T-cell (primary cell): ENCODE measurements at regions not wholly inside any gene's neighbourhood (a gene's known extent, or its start where the extent isn't known, plus 50 kb on each side); places are given as distances from the start of the nearest gene placed in this dataset.

ENCODE experiments used
- ATAC-seq, 4 experiments: fragments of 200-7000 bp in 3 of 4; fragments of 150-1000 bp in 1 of 4; cut with Tn5 transposase; replicated peaks in 1 of 4; 1 replicate in 3 of 4; 2 replicates in 1 of 4; pipeline ENCODE4 v1.10.0; 2021; ENCODE audit warnings: moderate library complexity in 3 of 4, mild to moderate bottlenecking in 2 of 4, moderate number of reproducible peaks in 1 of 4
- CTCF ChIA-PET, 2 donors: fragments of 300-600 bp; sonication (Branson Sonifier 250); formaldehyde crosslinking; loops; one replicate each; lab custom pipeline; 2022; ENCODE audit warnings: antibody characterized with exemption in 2 of 2; lab: Charles Lee
- POLR2A ChIA-PET, 2 donors: fragments of 300-600 bp; sonication (Branson Sonifier 250); formaldehyde crosslinking; loops; one replicate each; lab custom pipeline; 2022; ENCODE audit warnings: antibody characterized with exemption in 2 of 2; lab: Charles Lee
- DNase-seq, 35 experiments: peaks; one replicate each; pipeline versions ENCODE4 v3.0.0 to v3.0.0-alpha.2; 2013 to 2023
- H3K27ac ChIP-seq: one replicate; pipeline ENCODE4 v1.5.1; 2013; ENCODE audit warnings: low read length
- H3K27me3 ChIP-seq, 2 experiments: replicated peaks in 1 of 2; 1 replicate in 1 of 2; 2 replicates in 1 of 2; pipeline versions ENCODE4 v1.6.1 to v1.7.0; 2013; ENCODE audit warnings: low read length in 1 of 2, mixed read lengths in 1 of 2; ENCODE audit not compliant: control insufficient read depth in 2 of 2, insufficient read depth in 2 of 2; ENCODE audit errors: extremely low read depth in 1 of 2
- H3K36me3 ChIP-seq, 2 donors: 1 replicate in 1 of 2; 2 replicates in 1 of 2; pipeline versions ENCODE4 v1.6.1 to v1.7.0; 2013; ENCODE audit warnings: low read length in 1 of 2; ENCODE audit not compliant: control insufficient read depth in 2 of 2, insufficient read depth in 1 of 2; ENCODE audit errors: extremely low read depth in 1 of 2
- H3K4me1 ChIP-seq, 2 experiments: 1 replicate in 1 of 2; 2 replicates in 1 of 2; pipeline versions ENCODE4 v1.6.1 to v1.7.0; 2013; ENCODE audit warnings: low read length in 2 of 2, mixed read lengths in 1 of 2; ENCODE audit not compliant: insufficient read depth in 2 of 2, control insufficient read depth in 1 of 2; ENCODE audit errors: extremely low read depth in 1 of 2
- H3K4me3 ChIP-seq, 2 donors: 1 replicate in 1 of 2; 2 replicates in 1 of 2; pipeline versions ENCODE4 v1.5.1 to v1.7.0; 2013; ENCODE audit warnings: mild to moderate bottlenecking in 2 of 2, low read length in 1 of 2, moderate library complexity in 1 of 2; ENCODE audit not compliant: control insufficient read depth in 1 of 2; ENCODE audit errors: extremely low read depth in 1 of 2
- H3K9me3 ChIP-seq: 2 replicates; pipeline ENCODE4 v1.7.0; 2013
- H3K27ac Mint-ChIP-seq, 2 donors: one replicate each; pipeline ENCODE4 v1.8.0; 2020 to 2021; ENCODE audit warnings: mild to moderate bottlenecking in 2 of 2, mixed read lengths in 2 of 2
- H3K27me3 Mint-ChIP-seq, 2 donors: one replicate each; pipeline ENCODE4 v1.8.0; 2021 to 2022; ENCODE audit warnings: mixed read lengths in 2 of 2
- H3K36me3 Mint-ChIP-seq: one replicate; pipeline ENCODE4 v1.8.0; 2021; ENCODE audit warnings: mixed read lengths
- H3K4me1 Mint-ChIP-seq, 3 donors: one replicate each; pipeline ENCODE4 v1.8.0; 2020 to 2022; ENCODE audit warnings: mixed read lengths in 3 of 3, mild to moderate bottlenecking in 1 of 3
- H3K4me3 Mint-ChIP-seq, 3 donors: one replicate each; pipeline ENCODE4 v1.8.0; 2020 to 2022; ENCODE audit warnings: mild to moderate bottlenecking in 3 of 3, mixed read lengths in 3 of 3, moderate library complexity in 3 of 3
- H3K9me3 Mint-ChIP-seq, 3 donors: one replicate each; pipeline ENCODE4 v1.8.0; 2020 to 2022; ENCODE audit warnings: mixed read lengths in 3 of 3
- WGBS: methylation state at CpG from one replicate; pipeline ENCODE4 v1.1.5; 2013; ENCODE audit warnings: missing lambda C conversion rate; ENCODE audit not compliant: insufficient coverage; 5-methylcytosine and 5-hydroxymethylcytosine counted together

GRCh38 chr12:111028830-111029229, 108.5 kb upstream of the MYL2 start:
- DNase-seq (no peak), ATAC-seq (no peak)
- H3K9me3 ChIP-seq, result no peaks in the 10 kb centered on the region
- Mint-ChIP-seq H3K9me3 (no peaks in the 10 kb centered on the region), H3K4me3 (no peak overlapping the region), H3K4me1 (peaks cover 9 to 14% (median 12%) of the 10 kb centered on the region in 3 donors), H3K27me3 (peaks cover 27 to 61% of the 10 kb centered on the region in 2 donors), H3K27ac (no peak overlapping the region), H3K36me3 (no peaks in the 10 kb centered on the region)
- H3K27me3 ChIP-seq, result peaks cover 0 to 46% of the 10 kb centered on the region in 2 experiments
- 82% methylated on average over 1 of the region's 2 CpGs for WGBS
- no peak overlapping the region for H3K27ac ChIP-seq
- ChIA-PET POLR2A (no interaction called here), CTCF (interaction anchor here in 1 of 2 donors (0.6 kb wide), 1 partner anchor 282 kb away, joined by 3 read pairs; no protein-coding TSS in a partner anchor)
- peaks cover 0 to 12% of the 10 kb centered on the region in 2 experiments for H3K4me1 ChIP-seq
- H3K36me3 ChIP-seq, result no peaks in the 10 kb centered on the region
- H3K4me3 ChIP-seq, result no peak overlapping the region

GRCh38 chr12:111027431-111027830, 107.1 kb upstream of the MYL2 start:
- Mint-ChIP-seq H3K27me3 (peaks cover 25 to 61% of the 10 kb centered on the region in 2 donors), H3K36me3 (no peaks in the 10 kb centered on the region), H3K4me1 (peaks cover 5 to 10% (median 9%) of the 10 kb centered on the region in 3 donors), H3K4me3 (no peak overlapping the region), H3K27ac (no peak overlapping the region), H3K9me3 (no peaks in the 10 kb centered on the region)
- DNase-seq, result no peak
- H3K4me3 ChIP-seq, result no peak overlapping the region
- peaks cover 0 to 3% of the 10 kb centered on the region in 2 experiments for H3K4me1 ChIP-seq
- H3K36me3 ChIP-seq, result no peaks in the 10 kb centered on the region
- peaks cover 0 to 43% of the 10 kb centered on the region in 2 experiments for H3K27me3 ChIP-seq
- no peak for ATAC-seq
- ChIA-PET CTCF (interaction anchor here (0.5 to 1.1 kb wide), 2 partner anchors 244 to 288 kb away, joined by 3 read pairs; no protein-coding TSS in a partner anchor), POLR2A (no interaction called here)
- H3K9me3 ChIP-seq, result no peaks in the 10 kb centered on the region
- H3K27ac ChIP-seq, result no peak overlapping the region
- WGBS, result no CpG with 5 or more reads among the region's 3 CpGs

- POLR2A ChIA-PET, result no interaction called here
- H3K4me1 Mint-ChIP-seq, result peaks cover 4 to 8% (median 8%) of the 10 kb centered on the region in 3 donors
- WGBS, result 64% methylated on average over 4 of the region's 8 CpGs
- H3K9me3 ChIP-seq, result no peaks in the 10 kb centered on the region
- no peak overlapping the region for H3K27ac Mint-ChIP-seq
- no peak overlapping the region for H3K27ac ChIP-seq
- no peaks in the 10 kb centered on the region for H3K36me3 ChIP-seq
- H3K36me3 Mint-ChIP-seq, result no peaks in the 10 kb centered on the region
- H3K27me3 Mint-ChIP-seq, result peaks cover 14 to 60% of the 10 kb centered on the region in 2 donors
- H3K27me3 ChIP-seq, result peaks cover 0 to 56% of the 10 kb centered on the region in 2 experiments
- H3K4me3 Mint-ChIP-seq, result no peak overlapping the region
- no peak for DNase-seq
- no peak for ATAC-seq
- CTCF ChIA-PET, result interaction anchor here in 1 of 2 donors (0.6 kb wide), 1 partner anchor 92 kb away, joined by 3 read pairs; no protein-coding TSS in a partner anchor
- no peak overlapping the region for H3K4me3 ChIP-seq
- no peaks in the 10 kb centered on the region for H3K9me3 Mint-ChIP-seq
- peaks cover 0 to 3% of the 10 kb centered on the region in 2 experiments for H3K4me1 ChIP-seq
These were observed 105.5 kb upstream of the MYL2 start for GRCh38 chr12:111025792-111026430.

GRCh38 chr12:111025301-111025700, 104.9 kb upstream of the MYL2 start:
- Mint-ChIP-seq H3K4me1 (peaks cover 4 to 8% (median 8%) of the 10 kb centered on the region in 3 donors), H3K36me3 (no peaks in the 10 kb centered on the region), H3K4me3 (no peak overlapping the region), H3K9me3 (no peaks in the 10 kb centered on the region), H3K27ac (no peak overlapping the region), H3K27me3 (peaks cover 19 to 60% of the 10 kb centered on the region in 2 donors)
- DNase-seq, result no peak
- ATAC-seq, result no peak
- no peaks in the 10 kb centered on the region for H3K36me3 ChIP-seq
- H3K27ac ChIP-seq, result no peak overlapping the region
- 53% methylated on average over 3 of the region's 7 CpGs for WGBS
- POLR2A ChIA-PET, result no interaction called here
- CTCF ChIA-PET, result interaction anchor here (0.5 to 0.6 kb wide), 2 partner anchors 93 to 274 kb away, joined by 3 read pairs; no protein-coding TSS in a partner anchor
- peaks cover 0 to 3% of the 10 kb centered on the region in 2 experiments for H3K4me1 ChIP-seq
- H3K9me3 ChIP-seq, result no peaks in the 10 kb centered on the region
- no peak overlapping the region for H3K4me3 ChIP-seq
- peaks cover 0 to 61% of the 10 kb centered on the region in 2 experiments for H3K27me3 ChIP-seq

GRCh38 chr12:111024205-111024801, 103.9 kb upstream of the MYL2 start:
- Histone ChIP-seq H3K4me3 (no peak overlapping the region), H3K4me1 (peaks cover 0 to 3% of the 10 kb centered on the region in 2 experiments), H3K9me3 (no peaks in the 10 kb centered on the region), H3K27me3 (peaks cover 0 to 62% of the 10 kb centered on the region in 2 experiments), H3K27ac (no peak overlapping the region), H3K36me3 (no peaks in the 10 kb centered on the region)
- 17% methylated on average over 8 of the region's 8 CpGs for WGBS
- Mint-ChIP-seq H3K4me1 (peaks cover 4 to 8% (median 8%) of the 10 kb centered on the region in 3 donors), H3K27me3 (peaks cover 24 to 55% of the 10 kb centered on the region in 2 donors), H3K9me3 (no peaks in the 10 kb centered on the region), H3K36me3 (no peaks in the 10 kb centered on the region), H3K27ac (no peak overlapping the region), H3K4me3 (no peak overlapping the region)
- peak in 29 of 35 experiments; percentile 6 to 59 (median 31) for DNase-seq
- ChIA-PET POLR2A (no interaction called here), CTCF (interaction anchor here (0.5 to 1.1 kb wide), 4 partner anchors 10 to 283 kb away, joined by 3 to 7 read pairs (median 4); no protein-coding TSS in a partner anchor)
- ATAC-seq, result peak; percentile 51 to 62 (median 54)

GRCh38 chr12:111022386-111022785, 102.0 kb upstream of the MYL2 start:
- Mint-ChIP-seq H3K27me3 (peaks cover 34 to 49% of the 10 kb centered on the region in 2 donors), H3K27ac (no peak overlapping the region), H3K4me3 (no peak overlapping the region), H3K9me3 (no peaks in the 10 kb centered on the region), H3K4me1 (peaks cover 4 to 8% (median 8%) of the 10 kb centered on the region in 3 donors), H3K36me3 (no peaks in the 10 kb centered on the region)
- ATAC-seq (no peak), DNase-seq (no peak)
- Histone ChIP-seq H3K4me3 (no peak overlapping the region), H3K9me3 (no peaks in the 10 kb centered on the region), H3K4me1 (peaks cover 0 to 3% of the 10 kb centered on the region in 2 experiments), H3K36me3 (no peaks in the 10 kb centered on the region), H3K27ac (no peak overlapping the region), H3K27me3 (peaks cover 4 to 56% of the 10 kb centered on the region in 2 experiments)
- ChIA-PET CTCF (interaction anchor here in 1 of 2 donors (1.3 kb wide), 1 partner anchor 277 kb away, joined by 3 read pairs; no protein-coding TSS in a partner anchor), POLR2A (no interaction called here)
- 82% methylated on average over 4 of the region's 4 CpGs for WGBS
